Effector memory CD8-positive, alpha-beta T cell (primary cell): ENCODE measurements at regions not wholly inside any gene's neighbourhood (a gene's known extent, or its start where the extent isn't known, plus 50 kb on each side); places are given as distances from the start of the nearest gene placed in this dataset.

Experiments used
- ATAC-seq: fragments of 150-1000 bp; cut with Tn5 transposase; replicated peaks from 2 replicates; pipeline ENCODE4 v1.10.0; 2021; ENCODE audit warnings: mild to moderate bottlenecking, moderate library complexity
- DNase-seq, 3 experiments: peaks; one replicate each; pipeline ENCODE4 v3.0.0; 2021
- H3K27ac Mint-ChIP-seq, 2 donors: one replicate each; pipeline ENCODE4 v1.8.0; 2022; ENCODE audit warnings: mild to moderate bottlenecking in 2 of 2, mixed read lengths in 2 of 2, moderate library complexity in 2 of 2
- H3K27me3 Mint-ChIP-seq, 2 donors: one replicate each; pipeline ENCODE4 v1.8.0; 2022; ENCODE audit warnings: mixed read lengths in 2 of 2
- H3K36me3 Mint-ChIP-seq: one replicate; pipeline ENCODE4 v1.8.0; 2022; ENCODE audit warnings: mild to moderate bottlenecking, moderate library complexity, mixed read lengths; ENCODE audit not compliant: insufficient read depth
- H3K4me1 Mint-ChIP-seq, 2 donors: one replicate each; pipeline ENCODE4 v1.8.0; 2022; ENCODE audit warnings: low read depth in 2 of 2, mixed read lengths in 2 of 2
- H3K4me3 Mint-ChIP-seq, 2 donors: one replicate each; pipeline ENCODE4 v1.8.0; 2022; ENCODE audit warnings: mild to moderate bottlenecking in 2 of 2, mixed read lengths in 2 of 2, moderate library complexity in 2 of 2
- H3K9me3 Mint-ChIP-seq, 2 donors: one replicate each; pipeline ENCODE4 v1.8.0; 2022; ENCODE audit warnings: mixed read lengths in 2 of 2

GRCh38 chr11:80162387-80162786, 721.6 kb upstream of the TENM4 start:
- no peak for ATAC-seq
- Mint-ChIP-seq H3K4me3 (no peak overlapping the region), H3K9me3 (peaks cover 4 to 6% of the 10 kb centered on the region in 2 donors), H3K27me3 (no peaks in the 10 kb centered on the region), H3K4me1 (no peaks in the 10 kb centered on the region), H3K36me3 (no peaks in the 10 kb centered on the region), H3K27ac (no peak overlapping the region)
- no peak for DNase-seq

DNA sequence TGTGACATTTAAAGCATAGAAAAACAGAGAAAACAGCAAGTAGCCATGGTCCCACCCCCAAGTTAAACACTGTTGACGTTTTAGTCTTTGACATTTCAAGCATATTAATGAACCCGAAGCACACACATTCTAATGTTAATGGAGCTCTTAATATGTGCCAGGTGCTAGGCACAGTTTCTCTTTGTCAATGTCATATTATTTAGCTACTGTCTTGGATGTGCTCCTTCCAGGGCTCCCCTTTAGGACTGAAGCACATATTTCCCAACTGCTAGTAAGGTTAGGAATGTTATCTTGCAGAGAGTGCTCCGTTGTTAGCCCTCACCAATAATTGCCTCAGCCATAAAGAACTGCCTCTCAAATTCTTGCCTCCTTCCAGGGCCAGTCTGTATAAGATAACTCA, 716.6 kb upstream of the TENM4 start:
- Mint-ChIP-seq H3K4me3 (no peak overlapping the region), H3K36me3 (no peaks in the 10 kb centered on the region), H3K9me3 (peaks cover 2 to 6% of the 10 kb centered on the region in 2 donors), H3K4me1 (no peaks in the 10 kb centered on the region), H3K27ac (no peak overlapping the region), H3K27me3 (no peaks in the 10 kb centered on the region)
- ATAC-seq, result no peak
- no peak for DNase-seq

- ATAC-seq, result no peak
- no peak overlapping the region for H3K27ac Mint-ChIP-seq
- H3K4me3 Mint-ChIP-seq, result no peak overlapping the region
- peaks cover 4 to 9% of the 10 kb centered on the region in 2 donors for H3K9me3 Mint-ChIP-seq
- no peak for DNase-seq
- H3K36me3 Mint-ChIP-seq, result no peaks in the 10 kb centered on the region
- no peaks in the 10 kb centered on the region for H3K27me3 Mint-ChIP-seq
- no peaks in the 10 kb centered on the region for H3K4me1 Mint-ChIP-seq
Measured at GRCh38 chr11:80156062-80156461, 715.2 kb upstream of the TENM4 start.

- H3K9me3 Mint-ChIP-seq, result peaks cover 4 to 7% of the 10 kb centered on the region in 2 donors
- ATAC-seq (no peak), DNase-seq (no peak)
- no peaks in the 10 kb centered on the region for H3K36me3 Mint-ChIP-seq
- H3K27me3 Mint-ChIP-seq, result no peaks in the 10 kb centered on the region
- no peaks in the 10 kb centered on the region for H3K4me1 Mint-ChIP-seq
- H3K4me3 Mint-ChIP-seq, result no peak overlapping the region
- no peak overlapping the region for H3K27ac Mint-ChIP-seq
Measured at GRCh38 chr11:80155412-80156017, 714.7 kb upstream of the TENM4 start.

GRCh38 chr11:80146232-80146631, 705.4 kb upstream of the TENM4 start:
- Mint-ChIP-seq H3K4me1 (no peaks in the 10 kb centered on the region), H3K36me3 (no peaks in the 10 kb centered on the region), H3K4me3 (no peak overlapping the region), H3K9me3 (peaks cover 9 to 27% of the 10 kb centered on the region in 2 donors), H3K27me3 (no peaks in the 10 kb centered on the region), H3K27ac (no peak overlapping the region)
- ATAC-seq (no peak), DNase-seq (no peak)

DNA sequence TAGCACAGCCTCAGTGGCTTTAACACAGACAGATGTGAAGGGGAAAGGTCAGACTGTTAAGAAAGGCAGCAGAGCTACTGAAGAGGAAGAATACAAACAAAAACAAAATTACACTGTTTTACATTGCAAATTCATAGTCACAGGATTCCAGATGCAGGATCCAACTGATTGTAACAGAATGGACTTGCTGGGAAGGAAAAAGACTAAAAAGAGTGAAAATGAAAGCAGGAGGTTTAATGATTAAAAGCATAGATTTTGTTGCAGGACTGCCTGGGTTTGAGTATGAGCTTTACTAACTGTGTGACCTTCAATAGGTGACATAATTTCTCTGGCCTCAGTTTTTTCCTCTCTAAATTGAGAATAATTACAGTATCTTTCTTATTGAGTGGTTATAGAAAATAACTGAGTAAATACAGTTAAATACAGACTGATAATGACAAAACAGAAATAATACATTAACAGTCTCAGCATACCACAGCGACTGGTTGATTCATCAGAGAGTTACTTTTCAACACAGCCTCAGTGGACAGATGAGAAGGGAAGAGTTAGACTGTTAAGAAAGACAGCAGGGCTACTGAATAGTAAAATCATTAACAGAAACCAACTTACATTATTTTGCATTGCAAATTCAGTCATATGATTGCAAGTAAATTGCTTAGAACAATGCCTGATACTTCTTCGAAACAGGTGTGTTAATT, 704.2 kb upstream of the TENM4 start:
- DNase-seq, result no peak
- Mint-ChIP-seq H3K27ac (no peak overlapping the region), H3K27me3 (no peaks in the 10 kb centered on the region), H3K4me1 (no peaks in the 10 kb centered on the region), H3K36me3 (no peaks in the 10 kb centered on the region), H3K4me3 (no peak overlapping the region), H3K9me3 (peaks cover 9 to 34% of the 10 kb centered on the region in 2 donors)
- ATAC-seq, result no peak

DNA sequence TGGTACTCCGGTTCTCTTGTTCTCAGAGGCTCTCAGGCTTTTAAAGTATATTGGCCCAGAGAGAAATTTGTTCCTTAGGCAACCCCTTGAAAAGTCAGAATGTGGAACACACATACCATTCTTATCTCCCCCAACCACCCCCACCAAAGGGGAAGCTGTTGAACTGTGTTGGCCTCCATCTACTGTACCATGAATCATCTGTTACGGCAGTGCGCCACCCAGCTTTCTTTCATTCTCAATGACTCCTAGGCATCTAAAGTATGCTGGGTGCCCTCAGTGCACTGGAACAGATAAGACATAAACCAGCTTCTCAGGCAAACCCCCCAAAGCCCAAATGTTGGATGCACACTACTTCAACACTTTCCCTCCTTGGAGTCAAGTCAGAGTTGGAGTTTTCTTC, 696.2 kb upstream of the TENM4 start:
- no peak overlapping the region for H3K4me3 Mint-ChIP-seq
- no peaks in the 10 kb centered on the region for H3K36me3 Mint-ChIP-seq
- DNase-seq, result no peak
- peaks cover 5 to 14% of the 10 kb centered on the region in 2 donors for H3K9me3 Mint-ChIP-seq
- no peaks in the 10 kb centered on the region for H3K27me3 Mint-ChIP-seq
- no peaks in the 10 kb centered on the region for H3K4me1 Mint-ChIP-seq
- H3K27ac Mint-ChIP-seq, result no peak overlapping the region
- ATAC-seq, result no peak

GRCh38 chr11:80129396-80129795, 688.6 kb upstream of the TENM4 start:
- Mint-ChIP-seq H3K4me3 (no peak overlapping the region), H3K4me1 (no peaks in the 10 kb centered on the region), H3K27me3 (no peaks in the 10 kb centered on the region), H3K36me3 (no peaks in the 10 kb centered on the region), H3K27ac (no peak overlapping the region), H3K9me3 (peaks cover 12 to 26% of the 10 kb centered on the region in 2 donors)
- DNase-seq (no peak), ATAC-seq (no peak)

DNA sequence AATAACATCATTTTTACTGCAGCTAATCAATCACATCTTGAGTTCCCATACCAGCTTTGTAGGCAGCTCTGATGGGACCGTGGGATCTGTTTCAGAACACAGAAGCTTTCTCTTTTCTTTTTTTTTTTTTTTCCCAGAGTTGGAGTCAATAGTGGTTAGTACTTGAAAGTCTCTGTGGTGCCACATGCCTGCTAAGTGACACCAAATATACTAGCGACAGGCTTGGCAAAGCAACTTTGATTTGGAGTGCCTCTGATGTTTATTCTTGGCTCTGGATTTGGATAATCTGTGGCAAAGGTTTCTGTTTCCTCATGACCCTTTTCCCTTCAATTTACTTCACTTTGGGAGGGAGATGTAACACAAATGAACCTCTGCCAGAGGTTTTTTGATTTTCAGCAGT, 681.4 kb upstream of the TENM4 start:
- DNase-seq (no peak), ATAC-seq (no peak)
- Mint-ChIP-seq H3K36me3 (peaks cover 3% of the 10 kb centered on the region), H3K4me1 (no peaks in the 10 kb centered on the region), H3K9me3 (peaks cover 12 to 25% of the 10 kb centered on the region in 2 donors), H3K27me3 (no peaks in the 10 kb centered on the region), H3K27ac (no peak overlapping the region), H3K4me3 (no peak overlapping the region)

GRCh38 chr11:80118073-80118472, 677.2 kb upstream of the TENM4 start:
- Mint-ChIP-seq H3K27ac (no peak overlapping the region), H3K9me3 (peaks cover 6 to 7% of the 10 kb centered on the region in 2 donors), H3K36me3 (no peaks in the 10 kb centered on the region), H3K27me3 (no peaks in the 10 kb centered on the region), H3K4me3 (no peak overlapping the region), H3K4me1 (no peaks in the 10 kb centered on the region)
- no peak for DNase-seq
- no peak for ATAC-seq

- no peak for DNase-seq
- Mint-ChIP-seq H3K27ac (no peak overlapping the region), H3K9me3 (peaks cover 11 to 19% of the 10 kb centered on the region in 2 donors), H3K4me3 (no peak overlapping the region), H3K4me1 (no peaks in the 10 kb centered on the region), H3K36me3 (no peaks in the 10 kb centered on the region), H3K27me3 (no peaks in the 10 kb centered on the region)
- no peak for ATAC-seq
Measured at GRCh38 chr11:80116796-80117195, 676.0 kb upstream of the TENM4 start.

DNA sequence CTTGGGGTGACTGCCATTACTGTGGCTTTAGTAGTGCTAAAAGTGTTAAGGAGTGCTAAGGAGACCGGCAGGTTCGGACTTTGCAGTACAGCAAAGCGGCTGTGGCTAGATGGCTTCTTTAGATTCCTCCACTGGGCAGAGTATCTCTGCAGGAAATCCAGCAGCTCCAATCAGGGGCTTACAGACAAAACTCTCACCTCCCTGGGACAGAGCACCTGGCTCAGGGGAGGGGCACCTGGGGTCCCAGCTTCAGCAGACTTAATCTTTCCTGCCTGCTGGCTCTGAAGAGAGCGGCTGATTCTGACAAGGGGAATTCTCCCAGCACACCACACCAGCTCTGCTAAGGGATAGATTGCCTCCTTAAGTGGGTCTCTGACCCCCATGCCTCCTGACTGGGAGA, 668.8 kb upstream of the TENM4 start:
- H3K4me3 Mint-ChIP-seq, result no peak overlapping the region
- H3K4me1 Mint-ChIP-seq, result no peaks in the 10 kb centered on the region
- no peaks in the 10 kb centered on the region for H3K27me3 Mint-ChIP-seq
- no peak overlapping the region for H3K27ac Mint-ChIP-seq
- H3K36me3 Mint-ChIP-seq, result no peaks in the 10 kb centered on the region
- DNase-seq (no peak), ATAC-seq (no peak)
- peaks cover 19 to 42% of the 10 kb centered on the region in 2 donors for H3K9me3 Mint-ChIP-seq

GRCh38 chr11:80109031-80109430, 668.2 kb upstream of the TENM4 start:
- Mint-ChIP-seq H3K4me1 (no peaks in the 10 kb centered on the region), H3K27ac (no peak overlapping the region), H3K4me3 (no peak overlapping the region), H3K27me3 (no peaks in the 10 kb centered on the region), H3K36me3 (no peaks in the 10 kb centered on the region), H3K9me3 (peaks cover 17 to 42% of the 10 kb centered on the region in 2 donors)
- ATAC-seq, result no peak
- DNase-seq, result no peak

GRCh38 chr11:80107415-80107814, 666.6 kb upstream of the TENM4 start:
- DNase-seq (no peak), ATAC-seq (no peak)
- H3K27ac Mint-ChIP-seq, result no peak overlapping the region
- H3K9me3 Mint-ChIP-seq, result peaks cover 17 to 36% of the 10 kb centered on the region in 2 donors
- H3K36me3 Mint-ChIP-seq, result no peaks in the 10 kb centered on the region
- no peaks in the 10 kb centered on the region for H3K27me3 Mint-ChIP-seq
- no peak overlapping the region for H3K4me3 Mint-ChIP-seq
- no peaks in the 10 kb centered on the region for H3K4me1 Mint-ChIP-seq
